ENCODE measurements at regions not wholly inside any gene's neighbourhood (a gene's known extent, or its start where the extent isn't known, plus 50 kb on each side); places are given as distances from the start of the nearest gene placed in this dataset.

DNA sequence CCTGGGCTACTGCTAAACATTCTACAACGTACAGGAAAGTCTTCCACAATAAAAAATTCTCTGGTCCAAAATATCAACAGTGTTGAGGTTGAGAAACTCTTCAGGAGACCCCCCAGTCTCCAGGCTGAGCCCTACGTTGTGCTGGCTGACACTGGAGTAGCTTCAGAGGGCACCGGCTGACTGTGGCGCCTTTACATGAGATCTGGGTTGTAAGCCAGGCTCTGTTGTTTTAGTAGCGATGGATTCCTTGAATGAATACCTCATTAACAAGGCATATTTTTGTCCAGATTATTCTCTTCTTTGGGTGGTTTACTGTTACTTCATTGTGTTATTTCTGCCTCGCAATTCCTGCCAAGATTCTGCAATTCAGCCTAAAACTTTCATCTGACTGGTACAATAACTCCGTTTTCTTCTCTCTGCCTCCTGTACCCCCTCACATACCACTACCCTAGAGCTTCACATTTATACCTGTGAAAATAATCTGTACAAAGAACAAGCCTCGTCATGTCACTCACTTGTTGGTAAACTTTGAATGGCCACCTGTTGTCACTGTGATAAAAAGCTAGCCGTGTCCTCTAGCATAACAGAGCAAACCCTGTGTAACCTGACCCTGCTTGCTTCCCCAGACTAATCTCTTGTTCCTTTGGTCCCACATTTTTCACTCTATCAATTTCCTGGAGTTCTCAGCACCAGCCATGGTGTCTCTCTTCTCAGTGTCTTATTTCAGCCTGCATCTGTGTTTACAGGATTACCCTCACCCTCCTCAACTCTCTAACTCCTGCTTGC lies 1476.1 kb upstream of the TENM3 start:
- no peak overlapping the region for H3K4me3 ChIP-seq (ENCODE audit: low read depth, low read length)
- DNase-seq (ENCODE audit: low read depth): no peak
- TF ChIP-seq, protein P1, sequence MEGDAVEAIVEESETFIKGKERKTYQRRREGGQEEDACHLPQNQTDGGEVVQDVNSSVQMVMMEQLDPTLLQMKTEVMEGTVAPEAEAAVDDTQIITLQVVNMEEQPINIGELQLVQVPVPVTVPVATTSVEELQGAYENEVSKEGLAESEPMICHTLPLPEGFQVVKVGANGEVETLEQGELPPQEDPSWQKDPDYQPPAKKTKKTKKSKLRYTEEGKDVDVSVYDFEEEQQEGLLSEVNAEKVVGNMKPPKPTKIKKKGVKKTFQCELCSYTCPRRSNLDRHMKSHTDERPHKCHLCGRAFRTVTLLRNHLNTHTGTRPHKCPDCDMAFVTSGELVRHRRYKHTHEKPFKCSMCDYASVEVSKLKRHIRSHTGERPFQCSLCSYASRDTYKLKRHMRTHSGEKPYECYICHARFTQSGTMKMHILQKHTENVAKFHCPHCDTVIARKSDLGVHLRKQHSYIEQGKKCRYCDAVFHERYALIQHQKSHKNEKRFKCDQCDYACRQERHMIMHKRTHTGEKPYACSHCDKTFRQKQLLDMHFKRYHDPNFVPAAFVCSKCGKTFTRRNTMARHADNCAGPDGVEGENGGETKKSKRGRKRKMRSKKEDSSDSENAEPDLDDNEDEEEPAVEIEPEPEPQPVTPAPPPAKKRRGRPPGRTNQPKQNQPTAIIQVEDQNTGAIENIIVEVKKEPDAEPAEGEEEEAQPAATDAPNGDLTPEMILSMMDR (conservative IDR thresholded peaks at IDR 0.05; ENCODE audit: low read depth, low read length): no peak

DNA sequence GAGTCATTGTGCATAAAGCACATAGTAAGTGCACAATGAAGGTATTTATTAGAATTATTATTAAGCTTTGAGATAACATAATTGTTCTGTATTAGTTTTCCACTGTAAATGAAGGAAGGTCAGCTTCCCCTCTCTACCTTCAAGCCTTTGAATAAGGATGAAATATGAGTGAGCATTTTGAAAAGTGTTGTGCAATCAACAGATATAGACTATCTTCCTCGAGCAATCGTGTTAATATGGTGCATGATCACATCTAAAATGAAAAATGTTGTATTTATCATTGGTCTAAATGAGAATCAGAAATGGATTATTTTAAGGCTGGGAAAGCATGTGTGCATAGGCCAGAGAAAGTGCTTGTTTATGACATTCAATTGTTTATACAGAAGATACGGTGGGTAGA lies 1474.6 kb upstream of the TENM3 start:
- no peak for DNase-seq (ENCODE audit: low read depth)
- H3K4me3 ChIP-seq (ENCODE audit: low read depth, low read length): no peak overlapping the region
- TF ChIP-seq, protein P1 (conservative IDR thresholded peaks at IDR 0.05; ENCODE audit: low read depth, low read length): no peak

DNA sequence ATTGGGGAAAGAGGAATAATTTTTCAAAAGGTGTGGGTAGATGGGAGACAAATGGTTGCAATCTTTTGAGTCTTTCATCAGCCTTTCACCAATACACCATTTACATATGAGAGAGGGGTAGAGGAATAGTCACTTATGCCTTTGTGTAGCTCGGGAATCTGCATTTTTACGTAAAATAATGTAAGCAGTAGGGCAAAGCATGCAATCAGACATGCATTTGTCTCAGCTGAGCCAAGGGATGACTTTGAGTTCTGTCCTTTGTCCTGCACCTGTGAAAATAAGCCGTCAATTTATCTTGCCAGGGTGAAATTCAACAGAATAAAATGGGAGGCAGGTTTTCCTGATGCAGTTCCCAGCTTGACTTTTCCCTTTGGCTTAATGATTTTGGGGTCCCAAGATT lies 1473.4 kb upstream of the TENM3 start:
- H3K4me3 ChIP-seq (ENCODE audit: low read depth, low read length): no peak overlapping the region
- no peak for DNase-seq (ENCODE audit: low read depth)
- TF ChIP-seq, protein P1 (conservative IDR thresholded peaks at IDR 0.05; ENCODE audit: low read depth, low read length): no peak

DNA sequence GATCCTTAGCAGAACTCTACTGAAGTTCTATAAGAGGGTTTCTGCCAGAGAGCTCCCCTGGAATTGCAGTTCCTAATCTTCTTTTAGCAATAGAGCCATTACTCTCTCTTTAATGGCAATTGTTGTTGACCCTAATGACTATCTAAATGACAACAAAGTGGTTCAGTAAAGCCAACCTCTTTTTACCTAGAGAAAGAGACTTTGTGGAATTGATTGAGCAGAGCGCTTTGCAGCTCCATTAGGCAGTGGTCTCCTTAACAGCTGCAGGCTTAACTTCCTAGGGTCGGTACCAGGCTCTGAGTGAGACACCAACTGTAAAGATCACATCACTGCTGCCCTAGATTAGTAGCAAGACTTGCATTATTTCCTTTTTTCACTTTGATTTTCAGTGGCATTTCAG lies 1472.9 kb upstream of the TENM3 start:
- no peak for DNase-seq (ENCODE audit: low read depth)
- no peak overlapping the region for H3K4me3 ChIP-seq (ENCODE audit: low read depth, low read length)
- TF ChIP-seq, protein P1 (conservative IDR thresholded peaks at IDR 0.05; ENCODE audit: low read depth, low read length): no peak

DNA sequence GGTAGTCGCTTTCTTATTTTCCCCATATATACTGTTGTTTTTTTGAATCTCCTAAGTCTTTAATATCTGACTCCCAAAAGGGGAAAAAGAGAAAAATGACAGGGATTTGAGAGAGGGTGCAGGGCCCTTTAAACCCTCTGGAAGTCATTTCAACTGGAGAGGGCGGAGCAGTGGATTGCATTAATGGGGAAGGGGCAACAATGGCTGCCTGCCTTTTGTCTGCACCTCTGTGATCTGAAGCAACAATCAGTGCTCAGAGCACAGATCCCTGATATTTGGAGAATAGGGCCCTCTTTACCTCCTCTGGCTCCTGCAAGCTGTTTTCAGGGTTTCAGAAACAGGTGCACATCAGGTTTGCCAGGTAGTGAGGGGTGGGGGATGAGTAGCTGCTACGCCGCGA lies 1458.3 kb upstream of the TENM3 start:
- TF ChIP-seq, protein P1 (conservative IDR thresholded peaks at IDR 0.05; ENCODE audit: low read depth, low read length): no peak
- no peak overlapping the region for H3K4me3 ChIP-seq (ENCODE audit: low read depth, low read length)
- no peak for DNase-seq (ENCODE audit: low read depth)

DNA sequence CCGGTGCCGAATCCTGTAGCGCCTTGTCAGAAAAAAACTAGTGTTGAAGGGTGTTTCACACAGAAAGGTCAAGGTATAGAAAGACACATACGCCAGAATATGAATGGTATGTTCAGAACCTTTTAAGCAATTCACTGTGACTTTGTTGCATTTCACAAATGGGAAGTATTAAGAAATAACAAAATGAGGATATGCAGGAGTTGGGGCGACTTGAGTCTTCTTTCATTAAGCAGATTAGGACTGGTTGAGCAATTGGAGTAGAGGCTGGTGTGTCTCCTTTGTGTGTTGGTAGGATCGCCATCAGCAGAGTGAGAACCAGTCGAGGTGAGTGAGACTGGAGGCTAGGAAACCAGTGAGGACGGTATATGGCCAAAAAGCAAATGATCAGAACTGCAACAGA lies 1454.5 kb upstream of the TENM3 start:
- no peak overlapping the region for H3K4me3 ChIP-seq (ENCODE audit: low read depth, low read length)
- TF ChIP-seq, protein P1 (conservative IDR thresholded peaks at IDR 0.05; ENCODE audit: low read depth, low read length): no peak
- DNase-seq (ENCODE audit: low read depth): no peak

DNA sequence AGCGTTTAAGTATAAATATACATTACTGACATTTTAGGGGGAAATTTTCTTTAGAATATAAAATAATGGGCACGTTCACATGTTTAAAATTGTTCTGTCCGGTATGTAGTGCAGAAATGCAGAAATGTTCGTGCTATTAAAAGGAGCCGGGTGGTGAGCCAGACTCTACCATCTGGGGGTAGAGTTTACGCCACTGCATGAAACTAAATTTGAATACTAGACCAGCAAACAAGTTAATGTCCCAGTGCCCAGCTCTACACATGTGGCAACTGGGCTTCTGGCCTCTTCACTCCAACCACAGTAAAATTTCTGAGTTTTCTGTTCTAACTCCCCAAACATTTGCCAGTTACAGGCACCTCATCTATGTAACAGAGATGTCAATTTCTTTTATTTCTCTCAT lies 1453.3 kb upstream of the TENM3 start:
- no peak for DNase-seq (ENCODE audit: low read depth)
- no peak overlapping the region for H3K4me3 ChIP-seq (ENCODE audit: low read depth, low read length)
- TF ChIP-seq, protein P1 (conservative IDR thresholded peaks at IDR 0.05; ENCODE audit: low read depth, low read length): no peak

All from epithelial cell of proximal tubule (primary cell).